ENCODE measurements at regions not wholly inside any gene's neighbourhood (a gene's known extent, or its start where the extent isn't known, plus 50 kb on each side); places are given as distances from the start of the nearest gene placed in this dataset.

GRCh38 chr6:51283723-51284355 lies 465.2 kb downstream of the TFAP2B start:
- Histone ChIP-seq H3K27me3 (no peaks in the 10 kb centered on the region), H3K27ac (no peak overlapping the region), H3K9ac (no peak overlapping the region), H3K9me3 (no peaks in the 10 kb centered on the region), H3K4me2 (no peak overlapping the region), H3K4me1 (no peaks in the 10 kb centered on the region), H3K4me3 (no peak overlapping the region), H3K36me3 (no peaks in the 10 kb centered on the region), H4K20me1 (no peaks in the 10 kb centered on the region)
- TF ChIP-seq Cebpa-rat (IDR thresholded peaks at IDR 0.05), result no peak

- TF ChIP-seq Cebpa-rat (IDR thresholded peaks at IDR 0.05), result no peak
- no peaks in the 10 kb centered on the region for H3K9me3 ChIP-seq
- H4K20me1 ChIP-seq, result no peaks in the 10 kb centered on the region
- no peak overlapping the region for H3K27ac ChIP-seq
- no peak overlapping the region for H3K4me2 ChIP-seq
- H3K4me1 ChIP-seq, result no peaks in the 10 kb centered on the region
- H3K36me3 ChIP-seq, result no peaks in the 10 kb centered on the region
- no peak overlapping the region for H3K9ac ChIP-seq
- no peak overlapping the region for H3K4me3 ChIP-seq
- H3K27me3 ChIP-seq, result no peaks in the 10 kb centered on the region
These were observed 467.2 kb downstream of the TFAP2B start for GRCh38 chr6:51285876-51286275.

- Histone ChIP-seq H3K36me3 (no peaks in the 10 kb centered on the region), H4K20me1 (no peaks in the 10 kb centered on the region), H3K9ac (no peak overlapping the region), H3K9me3 (no peaks in the 10 kb centered on the region), H3K27me3 (no peaks in the 10 kb centered on the region), H3K4me2 (no peak overlapping the region), H3K4me3 (no peak overlapping the region), H3K27ac (no peak overlapping the region), H3K4me1 (no peaks in the 10 kb centered on the region)
- TF ChIP-seq Cebpa-rat (IDR thresholded peaks at IDR 0.05), result no peak
These were observed 470.4 kb downstream of the TFAP2B start for GRCh38 chr6:51289041-51289440.

DNA sequence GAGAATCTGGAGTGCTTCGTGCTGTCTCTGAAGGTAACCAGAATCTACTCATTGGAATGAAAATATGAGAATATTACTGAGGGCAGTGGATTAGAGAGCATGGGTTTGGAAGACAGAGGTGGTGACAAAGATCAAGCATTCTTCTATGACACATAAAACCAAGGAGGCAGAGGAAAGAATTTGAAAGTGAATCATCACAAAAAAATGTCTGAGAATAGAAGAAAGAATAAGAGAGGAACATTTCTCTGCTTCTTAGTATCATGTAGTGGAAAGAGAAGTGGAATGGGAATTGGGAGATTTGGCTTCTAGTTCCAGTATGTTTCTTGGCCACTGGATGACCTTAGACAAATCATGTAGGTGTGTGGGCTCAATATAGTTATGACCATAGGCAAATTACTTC lies 474.0 kb downstream of the TFAP2B start:
- Histone ChIP-seq H3K9me3 (no peaks in the 10 kb centered on the region), H3K4me1 (no peaks in the 10 kb centered on the region), H3K27ac (no peak overlapping the region), H3K4me2 (no peak overlapping the region), H3K36me3 (no peaks in the 10 kb centered on the region), H3K27me3 (no peaks in the 10 kb centered on the region), H4K20me1 (no peaks in the 10 kb centered on the region), H3K9ac (no peak overlapping the region), H3K4me3 (no peak overlapping the region)
- no peak for TF ChIP-seq Cebpa-rat (IDR thresholded peaks at IDR 0.05)

DNA sequence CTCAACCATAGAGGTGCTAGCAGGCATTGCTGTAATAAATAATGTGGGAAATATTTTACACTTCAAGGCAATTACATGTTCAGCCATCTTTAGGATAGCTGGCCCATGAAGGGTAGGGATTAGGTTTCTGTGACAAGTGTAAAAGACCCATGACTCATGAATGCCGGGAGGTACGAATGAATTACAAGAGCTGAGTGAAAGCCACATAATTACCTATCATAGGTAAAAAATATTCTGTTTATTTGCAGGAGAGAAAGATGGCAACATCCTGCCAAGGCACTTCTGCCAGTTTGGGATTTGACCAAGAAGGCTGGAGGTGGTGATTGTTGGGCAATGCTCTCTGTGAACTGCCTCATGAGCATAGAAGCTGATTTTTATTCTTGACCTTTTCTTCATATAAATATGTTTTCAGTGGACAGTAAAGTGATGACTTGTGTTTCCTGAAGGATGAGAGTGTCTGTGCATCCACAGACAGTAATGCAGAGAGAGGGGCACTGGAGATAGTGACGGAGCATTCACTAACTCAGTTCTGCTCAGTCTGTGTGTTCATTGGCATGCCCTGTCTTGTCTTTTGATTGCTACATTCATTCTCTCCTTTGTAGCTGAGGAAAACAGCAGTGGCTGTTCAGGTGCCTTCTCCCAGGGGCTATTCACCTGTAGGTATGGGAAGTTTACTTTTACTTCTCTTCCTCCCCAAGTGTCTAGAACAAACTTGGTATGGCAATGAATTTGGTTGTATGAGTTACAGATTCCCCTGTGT lies 481.1 kb downstream of the TFAP2B start:
- Histone ChIP-seq H3K4me1 (no peaks in the 10 kb centered on the region), H3K4me3 (no peak overlapping the region), H3K27me3 (no peaks in the 10 kb centered on the region), H3K9ac (no peak overlapping the region), H3K4me2 (no peak overlapping the region), H3K27ac (no peak overlapping the region), H4K20me1 (no peaks in the 10 kb centered on the region), H3K9me3 (no peaks in the 10 kb centered on the region), H3K36me3 (no peaks in the 10 kb centered on the region)
- TF ChIP-seq Cebpa-rat (IDR thresholded peaks at IDR 0.05), result no peak

- no peaks in the 10 kb centered on the region for H3K27me3 ChIP-seq
- no peak overlapping the region for H3K9ac ChIP-seq
- H3K36me3 ChIP-seq, result no peaks in the 10 kb centered on the region
- no peak for TF ChIP-seq Cebpa-rat (IDR thresholded peaks at IDR 0.05)
- H4K20me1 ChIP-seq, result no peaks in the 10 kb centered on the region
- no peaks in the 10 kb centered on the region for H3K4me1 ChIP-seq
- no peak overlapping the region for H3K27ac ChIP-seq
- no peak overlapping the region for H3K4me3 ChIP-seq
- no peaks in the 10 kb centered on the region for H3K9me3 ChIP-seq
- H3K4me2 ChIP-seq, result no peak overlapping the region
These were observed 481.8 kb downstream of the TFAP2B start for GRCh38 chr6:51300510-51300909.

GRCh38 chr6:51301962-51302361 lies 483.3 kb downstream of the TFAP2B start:
- Histone ChIP-seq H3K36me3 (no peaks in the 10 kb centered on the region), H3K27ac (no peak overlapping the region), H3K4me3 (no peak overlapping the region), H3K9ac (no peak overlapping the region), H3K9me3 (no peaks in the 10 kb centered on the region), H3K4me2 (no peak overlapping the region), H4K20me1 (no peaks in the 10 kb centered on the region), H3K4me1 (no peaks in the 10 kb centered on the region), H3K27me3 (no peaks in the 10 kb centered on the region)
- TF ChIP-seq Cebpa-rat (IDR thresholded peaks at IDR 0.05), result no peak

DNA sequence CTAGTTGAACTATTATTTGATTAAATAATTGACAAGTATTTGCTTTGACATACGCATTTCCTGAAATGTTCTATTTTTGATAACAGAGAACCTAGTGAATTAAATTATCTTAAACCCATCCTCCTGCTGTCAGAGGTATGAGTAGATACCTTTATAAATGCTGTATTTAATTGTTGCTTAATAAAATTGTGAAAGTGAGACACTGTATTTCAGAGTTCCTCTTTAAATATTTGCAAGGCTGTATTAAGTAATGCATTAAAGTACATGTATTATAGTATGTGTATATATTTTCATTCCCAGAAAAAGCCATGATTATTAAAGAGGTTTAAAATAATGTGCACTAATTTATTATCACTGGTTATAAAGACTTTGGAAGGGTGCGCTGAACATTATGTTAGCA lies 483.8 kb downstream of the TFAP2B start:
- H3K4me2 ChIP-seq, result no peak overlapping the region
- no peaks in the 10 kb centered on the region for H4K20me1 ChIP-seq
- H3K27me3 ChIP-seq, result no peaks in the 10 kb centered on the region
- H3K4me1 ChIP-seq, result no peaks in the 10 kb centered on the region
- H3K27ac ChIP-seq, result no peak overlapping the region
- H3K4me3 ChIP-seq, result no peak overlapping the region
- H3K9me3 ChIP-seq, result no peaks in the 10 kb centered on the region
- no peaks in the 10 kb centered on the region for H3K36me3 ChIP-seq
- TF ChIP-seq Cebpa-rat (IDR thresholded peaks at IDR 0.05), result no peak
- H3K9ac ChIP-seq, result no peak overlapping the region

DNA sequence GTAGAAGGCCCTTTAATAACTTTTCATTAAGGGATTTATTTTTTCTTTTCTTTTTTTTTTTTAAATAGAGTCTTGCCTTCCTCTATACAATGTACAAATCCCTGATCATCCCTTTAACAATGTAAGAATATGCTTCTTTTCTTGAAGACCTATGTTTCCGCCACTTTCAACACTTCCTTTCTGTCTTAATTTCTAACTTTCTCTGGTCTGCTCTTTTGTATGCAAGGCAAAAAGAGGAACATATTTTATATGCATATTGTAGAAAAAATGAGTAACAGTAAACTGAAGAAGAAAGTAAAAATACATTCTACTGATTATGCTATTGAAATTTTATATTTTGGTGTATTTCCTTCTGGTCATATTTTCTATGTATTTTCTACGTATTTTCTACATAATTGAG lies 484.7 kb downstream of the TFAP2B start:
- no peak overlapping the region for H3K27ac ChIP-seq
- H3K9me3 ChIP-seq, result no peaks in the 10 kb centered on the region
- no peaks in the 10 kb centered on the region for H3K27me3 ChIP-seq
- H3K9ac ChIP-seq, result no peak overlapping the region
- H3K4me1 ChIP-seq, result no peaks in the 10 kb centered on the region
- no peak overlapping the region for H3K4me2 ChIP-seq
- TF ChIP-seq Cebpa-rat (IDR thresholded peaks at IDR 0.05), result no peak
- H3K36me3 ChIP-seq, result no peaks in the 10 kb centered on the region
- H3K4me3 ChIP-seq, result no peak overlapping the region
- H4K20me1 ChIP-seq, result no peaks in the 10 kb centered on the region

- Histone ChIP-seq H3K27ac (no peak overlapping the region), H3K27me3 (no peaks in the 10 kb centered on the region), H3K4me2 (no peak overlapping the region), H3K4me1 (no peaks in the 10 kb centered on the region), H3K9ac (no peak overlapping the region), H4K20me1 (no peaks in the 10 kb centered on the region), H3K36me3 (no peaks in the 10 kb centered on the region), H3K4me3 (no peak overlapping the region), H3K9me3 (no peaks in the 10 kb centered on the region)
- TF ChIP-seq Cebpa-rat (IDR thresholded peaks at IDR 0.05), result no peak
These were observed 496.3 kb downstream of the TFAP2B start for GRCh38 chr6:51314965-51315364.

Measured in BLaER1 (cell line).